Right lobe of liver (tissue), 6 donors: ENCODE measurements at regions not wholly inside any gene's neighbourhood (a gene's known extent, or its start where the extent isn't known, plus 50 kb on each side); places are given as distances from the start of the nearest gene placed in this dataset.

Source experiments
- ATAC-seq, 4 donors: fragments of 200-7000 bp; cut with Tn5 transposase; one replicate each; pipeline ENCODE4 v1.9.1; 2020; ENCODE audit warnings: mild to moderate bottlenecking in 4 of 4, moderate library complexity in 4 of 4
- DNase-seq, 3 donors: peaks; one replicate each; pipeline ENCODE4 v3.0.0-alpha.2; 2020
- H3K27ac ChIP-seq, 3 donors: fragments of 200-600 bp; one replicate each; pipeline ENCODE4 v1.8.0; 2022
- H3K27me3 ChIP-seq, 2 donors: fragments of 200-600 bp; one replicate each; pipeline ENCODE4 v1.8.0; 2022
- H3K36me3 ChIP-seq, 4 donors: fragments of 200-600 bp; sonication (generic) in 1 of 4; one replicate each; pipeline versions ENCODE4 v1.5.1 to v1.8.0; 2017 to 2022; ENCODE audit warnings: control low read depth in 1 of 4
- H3K4me1 ChIP-seq, 4 donors: fragments of 200-600 bp; sonication (generic) in 1 of 4; one replicate each; pipeline versions ENCODE4 v1.5.1 to v1.8.0; 2017 to 2022; ENCODE audit warnings: control low read depth in 1 of 4
- H3K4me3 ChIP-seq, 3 donors: fragments of 200-600 bp; one replicate each; pipeline ENCODE4 v1.8.0; 2022
- H3K9me3 ChIP-seq, 4 donors: fragments of 200-600 bp; sonication (generic) in 1 of 4; one replicate each; pipeline versions ENCODE4 v1.5.1 to v1.8.0; 2017 to 2022; ENCODE audit warnings: control low read depth in 1 of 4
- POLR2A ChIP-seq: fragments of 450-650 bp; IDR thresholded peaks from one replicate; pipeline ENCODE4 v1.6.1; 2017; ENCODE audit warnings: antibody characterized with exemption, mild to moderate bottlenecking
- WGBS: methylation state at CpG from one replicate; pipeline ENCODE4 v1.1.6; 2018; ENCODE audit warnings: low coverage, low lambda C conversion rate; ENCODE audit not compliant: insufficient coverage; ENCODE audit errors: missing lambda C conversion rate; 5-methylcytosine and 5-hydroxymethylcytosine counted together
- intact Hi-C, 2 donors: fragments of 100-400 bp; cut with DNase I; formaldehyde crosslinking; loops; one replicate each; pipeline versions ENCODE4 v1.11.2 to v1.14.1; 2022
- TF ChIP-seq, protein P1 (sequence below), 4 donors: fragments of 200-600 bp in 3 of 4; fragments of 450-650 bp in 1 of 4; IDR thresholded peaks; one replicate each; pipeline versions ENCODE4 v1.5.1 to v1.8.0; 2016 to 2022; ENCODE audit warnings: antibody characterized with exemption in 4 of 4, mild to moderate bottlenecking in 2 of 4
- donor health status: DM: no; HTN: yes; CAD: no.
- donor health status: DM: no; HTN: no; CAD: no.
- donor health status: DM: no; HTN: no; CAD: no.
- donor health status: DM: no; HTN: yes; CAD: no.
- donor health status: DM: no; HTN: yes; CAD: no.

DNA sequence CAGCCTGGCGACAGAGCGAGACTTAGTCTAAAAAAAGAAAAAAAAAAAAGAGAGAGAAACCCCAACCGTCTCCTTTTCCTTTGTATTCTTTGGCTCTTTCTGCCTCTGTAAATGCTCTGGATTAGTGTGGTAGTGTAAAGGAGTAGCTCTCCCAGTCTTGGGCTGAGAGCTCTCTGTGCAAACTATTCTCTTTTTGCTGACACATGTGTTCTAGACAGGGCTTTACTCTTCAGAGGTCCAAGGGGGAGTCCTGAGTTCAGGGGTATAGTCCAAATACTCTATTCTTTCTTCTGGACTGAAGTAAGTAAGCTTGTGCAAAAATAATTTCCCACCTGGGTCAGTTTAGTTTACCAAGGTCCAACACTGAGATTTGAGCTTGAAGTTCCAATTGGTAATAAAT is 183.8 kb upstream of the KCNK2 start:
- WGBS, result 74% methylated on average over 3 of the region's 3 CpGs
- Histone ChIP-seq H3K4me1 (no peaks in the 10 kb centered on the region), H3K4me3 (no peak overlapping the region), H3K9me3 (no peaks in the 10 kb centered on the region), H3K36me3 (no peaks in the 10 kb centered on the region), H3K27ac (no peak overlapping the region), H3K27me3 (no peaks in the 10 kb centered on the region)
- no peak for TF ChIP-seq POLR2A
- TF ChIP-seq, protein P1, sequence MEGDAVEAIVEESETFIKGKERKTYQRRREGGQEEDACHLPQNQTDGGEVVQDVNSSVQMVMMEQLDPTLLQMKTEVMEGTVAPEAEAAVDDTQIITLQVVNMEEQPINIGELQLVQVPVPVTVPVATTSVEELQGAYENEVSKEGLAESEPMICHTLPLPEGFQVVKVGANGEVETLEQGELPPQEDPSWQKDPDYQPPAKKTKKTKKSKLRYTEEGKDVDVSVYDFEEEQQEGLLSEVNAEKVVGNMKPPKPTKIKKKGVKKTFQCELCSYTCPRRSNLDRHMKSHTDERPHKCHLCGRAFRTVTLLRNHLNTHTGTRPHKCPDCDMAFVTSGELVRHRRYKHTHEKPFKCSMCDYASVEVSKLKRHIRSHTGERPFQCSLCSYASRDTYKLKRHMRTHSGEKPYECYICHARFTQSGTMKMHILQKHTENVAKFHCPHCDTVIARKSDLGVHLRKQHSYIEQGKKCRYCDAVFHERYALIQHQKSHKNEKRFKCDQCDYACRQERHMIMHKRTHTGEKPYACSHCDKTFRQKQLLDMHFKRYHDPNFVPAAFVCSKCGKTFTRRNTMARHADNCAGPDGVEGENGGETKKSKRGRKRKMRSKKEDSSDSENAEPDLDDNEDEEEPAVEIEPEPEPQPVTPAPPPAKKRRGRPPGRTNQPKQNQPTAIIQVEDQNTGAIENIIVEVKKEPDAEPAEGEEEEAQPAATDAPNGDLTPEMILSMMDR (IDR thresholded peaks at IDR 0.05), result no peak
- ATAC-seq (no peak), DNase-seq (no peak)
- intact Hi-C loops, result no loop called here

DNA sequence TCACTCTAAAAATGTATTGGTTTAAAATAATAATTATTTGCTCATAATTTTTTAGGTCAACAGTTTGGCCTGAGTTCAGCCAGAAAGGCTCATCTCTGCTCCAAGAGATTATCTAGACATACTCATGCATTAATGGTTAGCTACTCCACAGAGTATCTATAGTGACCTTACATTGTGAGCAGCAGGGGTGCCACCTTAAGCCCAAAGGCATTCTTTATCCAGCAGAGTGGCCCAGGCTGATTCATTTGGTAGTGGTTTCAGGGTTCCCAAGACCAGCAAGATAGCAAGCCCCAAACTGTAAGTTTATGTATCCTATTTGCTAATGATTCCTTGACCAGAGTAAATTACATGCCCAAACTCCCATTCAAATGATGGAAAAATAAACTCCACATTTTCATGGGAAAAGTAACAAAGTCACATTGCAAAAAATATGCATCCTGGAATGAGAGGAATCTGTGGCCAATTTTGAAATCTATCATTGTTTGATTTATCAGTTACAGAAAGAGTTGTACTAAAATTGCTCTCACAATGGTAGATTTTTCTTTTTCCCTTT is 182.6 kb upstream of the KCNK2 start:
- Histone ChIP-seq H3K4me1 (no peaks in the 10 kb centered on the region), H3K9me3 (no peaks in the 10 kb centered on the region), H3K4me3 (no peak overlapping the region), H3K27ac (no peak overlapping the region), H3K27me3 (no peaks in the 10 kb centered on the region), H3K36me3 (no peaks in the 10 kb centered on the region)
- intact Hi-C loops, result no loop called here
- TF ChIP-seq, protein P1 (IDR thresholded peaks at IDR 0.05), result no peak
- TF ChIP-seq POLR2A, result no peak
- ATAC-seq (no peak), DNase-seq (no peak)

DNA sequence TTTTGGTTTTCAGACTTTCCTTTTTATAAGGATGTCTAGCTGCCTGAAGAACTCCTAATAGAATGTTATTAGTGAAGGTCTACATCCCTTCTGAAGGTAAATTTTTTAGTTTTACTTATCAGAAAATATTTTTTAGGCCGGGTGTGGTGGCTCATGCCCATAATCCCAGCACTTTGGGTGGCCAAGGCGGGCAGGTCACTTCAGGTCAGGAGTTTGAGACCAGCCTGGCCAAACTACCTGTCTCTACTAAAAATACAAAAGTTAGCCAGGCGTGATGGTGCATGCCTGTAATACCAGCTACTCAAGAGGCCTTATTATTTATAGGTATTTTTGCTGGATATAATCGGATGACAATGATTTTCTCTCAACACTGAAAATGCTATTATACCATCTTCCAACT is 181.9 kb upstream of the KCNK2 start:
- 49% methylated on average over 4 of the region's 4 CpGs for WGBS

DNA sequence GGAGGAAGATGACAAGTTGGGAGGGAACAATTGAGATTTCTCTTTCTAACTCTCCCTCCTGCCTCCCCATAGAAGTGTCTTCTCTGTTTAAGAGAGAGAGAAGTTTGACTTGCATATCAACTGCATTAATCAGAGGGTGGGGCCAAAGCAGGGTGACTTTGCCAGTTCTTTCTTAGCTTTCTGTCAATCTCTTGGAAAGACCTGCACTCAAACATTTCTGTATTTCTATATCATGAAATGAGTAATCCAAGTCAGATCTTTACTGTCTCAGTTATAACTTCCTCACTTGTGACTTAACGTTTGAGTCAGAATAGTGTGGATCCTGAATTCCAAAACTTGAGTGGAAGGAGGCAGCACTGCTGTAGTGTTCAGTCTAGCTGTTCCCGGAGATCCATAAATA is 180.8 kb upstream of the KCNK2 start:
- intact Hi-C loops, result no loop called here
- 44% methylated on average over 2 of the region's 2 CpGs for WGBS
- H3K4me3 ChIP-seq, result no peak overlapping the region
- no peaks in the 10 kb centered on the region for H3K36me3 ChIP-seq
- no peaks in the 10 kb centered on the region for H3K27me3 ChIP-seq
- no peak for DNase-seq
- no peak for ATAC-seq
- no peak for TF ChIP-seq POLR2A
- TF ChIP-seq, protein P1 (IDR thresholded peaks at IDR 0.05), result no peak
- no peak overlapping the region for H3K27ac ChIP-seq
- H3K9me3 ChIP-seq, result no peaks in the 10 kb centered on the region
- H3K4me1 ChIP-seq, result no peaks in the 10 kb centered on the region

More for the DNA sequence above, 181.9 kb upstream of the KCNK2 start:
- H3K9me3 ChIP-seq, result no peaks in the 10 kb centered on the region
- H3K36me3 ChIP-seq, result no peaks in the 10 kb centered on the region
- no peaks in the 10 kb centered on the region for H3K27me3 ChIP-seq
- H3K4me1 ChIP-seq, result no peaks in the 10 kb centered on the region
- no peak overlapping the region for H3K27ac ChIP-seq
- DNase-seq (no peak), ATAC-seq (no peak)
- intact Hi-C loops, result no loop called here
- TF ChIP-seq, protein P1 (IDR thresholded peaks at IDR 0.05), result no peak
- TF ChIP-seq POLR2A, result no peak
- H3K4me3 ChIP-seq, result no peak overlapping the region
